Trophoblast cell (in vitro differentiated cells and primary cell): ENCODE measurements at regions not wholly inside any gene's neighbourhood (a gene's known extent, or its start where the extent isn't known, plus 50 kb on each side); places are given as distances from the start of the nearest gene placed in this dataset.
"Not testable (repeated sequence)": the region's sequence is repeated elsewhere in the genome, so short reads cannot be mapped to it uniquely, and the experiment has no call there.

Experiments used
- DNase-seq, 2 donors: peaks; one replicate each; pipeline ENCODE4 v3.0.0-alpha.2; 2016
- H2AFZ ChIP-seq: 2 replicates; pipeline ENCODE4 v1.6.1; 2013; ENCODE audit warnings: low read length, moderate library complexity, mild to moderate bottlenecking; ENCODE audit not compliant: insufficient read depth, poor library complexity
- H2AK5ac ChIP-seq: 2 replicates; pipeline ENCODE4 v1.6.1; 2013; ENCODE audit warnings: mild to moderate bottlenecking, low read length
- H2BK120ac ChIP-seq: 2 replicates; pipeline ENCODE4 v1.6.1; 2013; ENCODE audit warnings: low read length, mild to moderate bottlenecking, moderate library complexity; ENCODE audit not compliant: insufficient read depth, poor library complexity
- H2BK12ac ChIP-seq: 2 replicates; pipeline ENCODE4 v1.6.1; 2013; ENCODE audit warnings: mild to moderate bottlenecking, low read length, moderate library complexity
- H2BK5ac ChIP-seq: 2 replicates; pipeline ENCODE4 v1.6.1; 2013; ENCODE audit warnings: low read length, low read depth, moderate library complexity, mild to moderate bottlenecking; ENCODE audit not compliant: poor library complexity
- H3K14ac ChIP-seq: 2 replicates; pipeline ENCODE4 v1.6.1; 2013; ENCODE audit warnings: mild to moderate bottlenecking, low read length
- H3K18ac ChIP-seq: 2 replicates; pipeline ENCODE4 v1.6.1; 2013; ENCODE audit warnings: mild to moderate bottlenecking, low read length
- H3K23ac ChIP-seq: 2 replicates; pipeline ENCODE4 v1.6.1; 2013; ENCODE audit warnings: low read length
- H3K27ac ChIP-seq: 2 replicates; pipeline ENCODE4 v1.5.1; 2013; ENCODE audit warnings: low read depth, mild to moderate bottlenecking, inconsistent platforms, low read length, moderate library complexity
- H3K27me3 ChIP-seq: 2 replicates; pipeline ENCODE4 v1.6.1; 2013; ENCODE audit warnings: inconsistent platforms, mild to moderate bottlenecking, low read length, moderate library complexity; ENCODE audit not compliant: insufficient read depth
- H3K36me3 ChIP-seq, 2 experiments: 1 replicate in 1 of 2; 2 replicates in 1 of 2; pipeline ENCODE4 v1.6.1; 2013; ENCODE audit warnings: low read length in 2 of 2, mild to moderate bottlenecking in 2 of 2, moderate library complexity in 1 of 2; ENCODE audit not compliant: insufficient read depth in 2 of 2, control insufficient read depth in 1 of 2
- H3K4ac ChIP-seq: 2 replicates; pipeline ENCODE4 v1.6.1; 2013; ENCODE audit warnings: low read depth, mild to moderate bottlenecking, low read length, moderate library complexity
- H3K4me1 ChIP-seq, 2 experiments: 1 replicate in 1 of 2; 2 replicates in 1 of 2; pipeline ENCODE4 v1.6.1; 2013; ENCODE audit warnings: low read length in 2 of 2, mild to moderate bottlenecking in 2 of 2, moderate library complexity in 1 of 2; ENCODE audit not compliant: insufficient read depth in 2 of 2, control insufficient read depth in 1 of 2
- H3K4me2 ChIP-seq: 2 replicates; pipeline ENCODE4 v1.6.1; 2013; ENCODE audit warnings: inconsistent platforms, mild to moderate bottlenecking, low read length, moderate library complexity
- H3K4me3 ChIP-seq: 2 replicates; pipeline ENCODE4 v1.5.1; 2013; ENCODE audit warnings: mild to moderate bottlenecking, low read depth, low read length, inconsistent platforms
- H3K79me1 ChIP-seq: one replicate; pipeline ENCODE4 v1.6.1; 2013; ENCODE audit warnings: low read length
- H3K79me2 ChIP-seq: 2 replicates; pipeline ENCODE4 v1.6.1; 2013; ENCODE audit warnings: low read length, mild to moderate bottlenecking; ENCODE audit not compliant: control insufficient read depth, insufficient read depth, poor library complexity
- H3K9ac ChIP-seq: 2 replicates; pipeline ENCODE4 v1.6.1; 2013; ENCODE audit warnings: mild to moderate bottlenecking, low read length
- H3K9me3 ChIP-seq: 2 replicates; pipeline ENCODE4 v1.6.1; 2013; ENCODE audit warnings: low read depth, mild to moderate bottlenecking, control low read depth, inconsistent platforms, low read length; ENCODE audit not compliant: insufficient read depth
- H4K12ac ChIP-seq: 2 replicates; pipeline ENCODE4 v1.6.1; 2013; ENCODE audit warnings: low read depth, mild to moderate bottlenecking, low read length, moderate library complexity
- H4K8ac ChIP-seq: 2 replicates; pipeline ENCODE4 v1.6.1; 2013; ENCODE audit warnings: low read depth, mild to moderate bottlenecking, low read length, moderate library complexity
- H4K91ac ChIP-seq: one replicate; pipeline ENCODE4 v1.6.1; 2013; ENCODE audit warnings: low read depth, mild to moderate bottlenecking, low read length, moderate library complexity
- WGBS: extraction: QIAGEN DNeasy Blood & Tissue Kit; methylation state at CpG from one replicate; pipeline ENCODE4 v1.1.7; 2013; ENCODE audit warnings: missing lambda C conversion rate; ENCODE audit not compliant: insufficient read length, insufficient coverage; ENCODE audit errors: extremely low coverage; 5-methylcytosine and 5-hydroxymethylcytosine counted together

- H3K4me2 ChIP-seq, result no peak overlapping the region
- H2AFZ ChIP-seq, result no peak overlapping the region
- H2AK5ac ChIP-seq, result no peak overlapping the region
- H3K4ac ChIP-seq, result no peak overlapping the region
- H3K79me1 ChIP-seq, result no peaks in the 10 kb centered on the region
- no peak overlapping the region for H3K9ac ChIP-seq
- H4K12ac ChIP-seq, result no peak overlapping the region
- H3K27ac ChIP-seq, result no peak overlapping the region
- no peak overlapping the region for H4K8ac ChIP-seq
- no peak overlapping the region for H3K18ac ChIP-seq
- no peak overlapping the region for H2BK5ac ChIP-seq
- H2BK120ac ChIP-seq, result no peak overlapping the region
- H2BK12ac ChIP-seq, result no peak overlapping the region
- H3K14ac ChIP-seq, result no peak overlapping the region
- no peaks in the 10 kb centered on the region for H3K4me1 ChIP-seq
- H3K36me3 ChIP-seq, result no peaks in the 10 kb centered on the region
- H4K91ac ChIP-seq, result no peak overlapping the region
- H3K9me3 ChIP-seq, result no peaks in the 10 kb centered on the region
- H3K4me3 ChIP-seq, result no peak overlapping the region
- no peak for DNase-seq
- H3K79me2 ChIP-seq, result no peaks in the 10 kb centered on the region
- H3K23ac ChIP-seq, result no peak overlapping the region
- no peaks in the 10 kb centered on the region for H3K27me3 ChIP-seq
- WGBS, result no CpG with 5 or more reads among the region's 1 CpG
Observed at GRCh38 chr2:182664212-182664611, 51.8 kb upstream of the DNAJC10 start.

DNA sequence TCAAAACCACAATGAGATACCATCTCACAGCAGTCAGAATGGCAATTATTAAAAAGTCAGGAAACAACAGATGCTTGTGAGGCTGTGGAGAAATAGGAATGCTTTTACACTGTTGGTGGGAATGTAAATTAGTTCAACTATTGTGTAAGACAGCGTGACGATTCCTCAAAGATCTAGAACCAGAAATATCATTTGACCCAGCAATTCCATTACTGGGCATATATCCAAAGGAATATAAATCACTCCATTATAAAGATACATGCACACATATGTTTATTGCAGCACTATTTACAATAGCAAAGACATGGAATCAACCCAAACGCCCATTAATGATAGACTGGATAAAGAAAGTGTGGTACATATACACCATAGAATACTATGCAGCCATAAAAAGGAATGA lies 50.6 kb upstream of the DNAJC10 start:
- not testable (repeated sequence) for H2AK5ac ChIP-seq, H3K79me2 ChIP-seq, H2BK12ac ChIP-seq, H3K14ac ChIP-seq, H3K4me1 ChIP-seq, H3K4ac ChIP-seq, H3K9ac ChIP-seq, H2BK5ac ChIP-seq, H3K27ac ChIP-seq, H4K8ac ChIP-seq, H3K27me3 ChIP-seq, H3K23ac ChIP-seq, H4K12ac ChIP-seq, H2AFZ ChIP-seq, H3K9me3 ChIP-seq, H4K91ac ChIP-seq, H3K4me2 ChIP-seq, H3K36me3 ChIP-seq, H2BK120ac ChIP-seq, H3K4me3 ChIP-seq, H3K79me1 ChIP-seq, H3K18ac ChIP-seq
- WGBS, result no CpG with 5 or more reads among the region's 3 CpGs
- DNase-seq, result peak in 1 of 2 donors; percentile 31
